A673 (cell line): ENCODE measurements at regions not wholly inside any gene's neighbourhood (a gene's known extent, or its start where the extent isn't known, plus 50 kb on each side); places are given as distances from the start of the nearest gene placed in this dataset.

Experiments used
- CTCF ChIP-seq: fragments of 300-800, 200-600 bp; sonication (generic); conservative IDR thresholded peaks from 2 replicates; pipeline ENCODE4 v1.5.1; 2017; ENCODE audit warnings: low read depth, mild to moderate bottlenecking, antibody characterized with exemption, low read length, moderate library complexity, mixed read lengths
- EZH2 ChIP-seq: fragments of 200-600 bp; sonication (generic); IDR thresholded peaks from 2 replicates; pipeline ENCODE4 v1.6.1; 2017; ENCODE audit warnings: borderline replicate concordance, low read depth, mild to moderate bottlenecking, mixed read lengths, antibody characterized with exemption, low read length; ENCODE audit not compliant: poor library complexity, severe bottlenecking

GRCh38 chr18:75687626-75688025 is 260.1 kb upstream of the SMIM21 start:
- no peak for TF ChIP-seq CTCF
- TF ChIP-seq EZH2 = no peak
